HFFc6 (cell line): ENCODE measurements at regions not wholly inside any gene's neighbourhood (a gene's known extent, or its start where the extent isn't known, plus 50 kb on each side); places are given as distances from the start of the nearest gene placed in this dataset.

Experiments
- DNase-seq: peaks from one replicate; pipeline ENCODE4 v3.0.0-alpha.2; 2018
- H3K27ac Mint-ChIP-seq: 2 replicates; pipeline ENCODE4 v1.8.0; 2020; ENCODE audit warnings: mild to moderate bottlenecking, mixed read lengths
- H3K27me3 Mint-ChIP-seq: 2 replicates; pipeline ENCODE4 v1.8.0; 2021; ENCODE audit warnings: mild to moderate bottlenecking, moderate library complexity, mixed read lengths; ENCODE audit not compliant: insufficient read depth
- H3K36me3 Mint-ChIP-seq: 2 replicates; pipeline ENCODE4 v1.8.0; 2021; ENCODE audit warnings: low read depth, mixed read lengths
- H3K4me1 Mint-ChIP-seq: 2 replicates; pipeline ENCODE4 v1.8.0; 2020; ENCODE audit warnings: low read depth, mixed read lengths
- H3K4me3 Mint-ChIP-seq: 2 replicates; pipeline ENCODE4 v1.8.0; 2020; ENCODE audit warnings: mild to moderate bottlenecking, moderate library complexity, mixed read lengths
- H3K9me3 Mint-ChIP-seq: 2 replicates; pipeline ENCODE4 v1.8.0; 2020; ENCODE audit warnings: mild to moderate bottlenecking, mixed read lengths
- CTCF ChIP-seq: fragments of 200-600 bp; sonication (generic); IDR thresholded peaks from 2 replicates; pipeline ENCODE4 v1.5.0; 2021; ENCODE audit warnings: antibody characterized with exemption, mild to moderate bottlenecking

- no peak for DNase-seq
- H3K4me1 Mint-ChIP-seq = no peaks in the 10 kb centered on the region
- H3K9me3 Mint-ChIP-seq = peaks cover 61% of the 10 kb centered on the region
- H3K27ac Mint-ChIP-seq = no peak overlapping the region
- H3K36me3 Mint-ChIP-seq = peaks cover 5% of the 10 kb centered on the region; the same call in 1 of the 2 replicates
- TF ChIP-seq CTCF = no peak
- H3K27me3 Mint-ChIP-seq = no peaks in the 10 kb centered on the region; the same call in 1 of the 2 replicates
- H3K4me3 Mint-ChIP-seq = no peak overlapping the region
Measured at GRCh38 chr1:14308460-14308859, 290.0 kb upstream of the KAZN start.

- Mint-ChIP-seq H3K4me3 (no peak overlapping the region), H3K36me3 (peaks cover 5% of the 10 kb centered on the region; the same call in 1 of the 2 replicates), H3K27me3 (no peaks in the 10 kb centered on the region; the same call in 1 of the 2 replicates), H3K9me3 (peaks cover 55% of the 10 kb centered on the region), H3K4me1 (no peaks in the 10 kb centered on the region), H3K27ac (no peak overlapping the region)
- no peak for TF ChIP-seq CTCF
- DNase-seq = no peak
Measured at GRCh38 chr1:14309984-14310383, 288.5 kb upstream of the KAZN start.

- peaks cover 51% of the 10 kb centered on the region for H3K9me3 Mint-ChIP-seq
- no peaks in the 10 kb centered on the region for H3K4me1 Mint-ChIP-seq
- no peak for DNase-seq
- no peak overlapping the region for H3K4me3 Mint-ChIP-seq
- peaks cover 5% of the 10 kb centered on the region; the same call in 1 of the 2 replicates for H3K36me3 Mint-ChIP-seq
- H3K27me3 Mint-ChIP-seq = no peaks in the 10 kb centered on the region; the same call in 1 of the 2 replicates
- no peak overlapping the region for H3K27ac Mint-ChIP-seq
- no peak for TF ChIP-seq CTCF
Measured at GRCh38 chr1:14310476-14310875, 288.0 kb upstream of the KAZN start.

GRCh38 chr1:14313731-14314431 is 284.6 kb upstream of the KAZN start:
- H3K9me3 Mint-ChIP-seq = peaks cover 39% of the 10 kb centered on the region
- no peaks in the 10 kb centered on the region for H3K36me3 Mint-ChIP-seq
- H3K27ac Mint-ChIP-seq = no peak overlapping the region
- no peak overlapping the region for H3K4me3 Mint-ChIP-seq
- H3K27me3 Mint-ChIP-seq = peaks cover 2% of the 10 kb centered on the region; the same call in 1 of the 2 replicates
- H3K4me1 Mint-ChIP-seq = no peaks in the 10 kb centered on the region
- no peak for TF ChIP-seq CTCF
- no peak for DNase-seq

GRCh38 chr1:14318830-14319229 is 279.7 kb upstream of the KAZN start:
- Mint-ChIP-seq H3K27me3 (peaks cover 2% of the 10 kb centered on the region; the same call in 1 of the 2 replicates), H3K27ac (no peak overlapping the region), H3K9me3 (peaks cover 31% of the 10 kb centered on the region), H3K4me1 (no peaks in the 10 kb centered on the region), H3K36me3 (no peaks in the 10 kb centered on the region), H3K4me3 (no peak overlapping the region)
- TF ChIP-seq CTCF = no peak
- no peak for DNase-seq
